ENCODE measurements at regions not wholly inside any gene's neighbourhood (a gene's known extent, or its start where the extent isn't known, plus 50 kb on each side); places are given as distances from the start of the nearest gene placed in this dataset.

DNA sequence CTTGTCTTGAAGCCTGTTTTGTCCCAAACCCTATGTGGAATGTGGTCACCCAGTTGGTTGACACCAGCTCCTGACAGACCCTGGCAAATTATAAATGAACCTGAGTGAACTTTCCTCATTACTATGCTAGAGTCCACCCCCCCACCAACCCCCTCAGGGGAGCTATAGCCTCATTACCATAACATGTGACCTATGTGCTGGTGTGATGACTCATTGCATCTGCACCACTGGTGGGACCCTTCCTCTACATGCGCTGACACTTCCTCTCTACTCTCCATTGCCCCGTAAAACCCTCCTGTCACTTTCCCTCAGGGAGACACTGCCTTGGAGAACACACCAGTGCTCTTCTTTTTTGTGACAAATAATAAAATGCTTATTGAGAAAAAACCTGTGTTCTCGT lies 105.0 kb upstream of the SESN3 start (continued):
- TF ChIP-seq, protein P1, sequence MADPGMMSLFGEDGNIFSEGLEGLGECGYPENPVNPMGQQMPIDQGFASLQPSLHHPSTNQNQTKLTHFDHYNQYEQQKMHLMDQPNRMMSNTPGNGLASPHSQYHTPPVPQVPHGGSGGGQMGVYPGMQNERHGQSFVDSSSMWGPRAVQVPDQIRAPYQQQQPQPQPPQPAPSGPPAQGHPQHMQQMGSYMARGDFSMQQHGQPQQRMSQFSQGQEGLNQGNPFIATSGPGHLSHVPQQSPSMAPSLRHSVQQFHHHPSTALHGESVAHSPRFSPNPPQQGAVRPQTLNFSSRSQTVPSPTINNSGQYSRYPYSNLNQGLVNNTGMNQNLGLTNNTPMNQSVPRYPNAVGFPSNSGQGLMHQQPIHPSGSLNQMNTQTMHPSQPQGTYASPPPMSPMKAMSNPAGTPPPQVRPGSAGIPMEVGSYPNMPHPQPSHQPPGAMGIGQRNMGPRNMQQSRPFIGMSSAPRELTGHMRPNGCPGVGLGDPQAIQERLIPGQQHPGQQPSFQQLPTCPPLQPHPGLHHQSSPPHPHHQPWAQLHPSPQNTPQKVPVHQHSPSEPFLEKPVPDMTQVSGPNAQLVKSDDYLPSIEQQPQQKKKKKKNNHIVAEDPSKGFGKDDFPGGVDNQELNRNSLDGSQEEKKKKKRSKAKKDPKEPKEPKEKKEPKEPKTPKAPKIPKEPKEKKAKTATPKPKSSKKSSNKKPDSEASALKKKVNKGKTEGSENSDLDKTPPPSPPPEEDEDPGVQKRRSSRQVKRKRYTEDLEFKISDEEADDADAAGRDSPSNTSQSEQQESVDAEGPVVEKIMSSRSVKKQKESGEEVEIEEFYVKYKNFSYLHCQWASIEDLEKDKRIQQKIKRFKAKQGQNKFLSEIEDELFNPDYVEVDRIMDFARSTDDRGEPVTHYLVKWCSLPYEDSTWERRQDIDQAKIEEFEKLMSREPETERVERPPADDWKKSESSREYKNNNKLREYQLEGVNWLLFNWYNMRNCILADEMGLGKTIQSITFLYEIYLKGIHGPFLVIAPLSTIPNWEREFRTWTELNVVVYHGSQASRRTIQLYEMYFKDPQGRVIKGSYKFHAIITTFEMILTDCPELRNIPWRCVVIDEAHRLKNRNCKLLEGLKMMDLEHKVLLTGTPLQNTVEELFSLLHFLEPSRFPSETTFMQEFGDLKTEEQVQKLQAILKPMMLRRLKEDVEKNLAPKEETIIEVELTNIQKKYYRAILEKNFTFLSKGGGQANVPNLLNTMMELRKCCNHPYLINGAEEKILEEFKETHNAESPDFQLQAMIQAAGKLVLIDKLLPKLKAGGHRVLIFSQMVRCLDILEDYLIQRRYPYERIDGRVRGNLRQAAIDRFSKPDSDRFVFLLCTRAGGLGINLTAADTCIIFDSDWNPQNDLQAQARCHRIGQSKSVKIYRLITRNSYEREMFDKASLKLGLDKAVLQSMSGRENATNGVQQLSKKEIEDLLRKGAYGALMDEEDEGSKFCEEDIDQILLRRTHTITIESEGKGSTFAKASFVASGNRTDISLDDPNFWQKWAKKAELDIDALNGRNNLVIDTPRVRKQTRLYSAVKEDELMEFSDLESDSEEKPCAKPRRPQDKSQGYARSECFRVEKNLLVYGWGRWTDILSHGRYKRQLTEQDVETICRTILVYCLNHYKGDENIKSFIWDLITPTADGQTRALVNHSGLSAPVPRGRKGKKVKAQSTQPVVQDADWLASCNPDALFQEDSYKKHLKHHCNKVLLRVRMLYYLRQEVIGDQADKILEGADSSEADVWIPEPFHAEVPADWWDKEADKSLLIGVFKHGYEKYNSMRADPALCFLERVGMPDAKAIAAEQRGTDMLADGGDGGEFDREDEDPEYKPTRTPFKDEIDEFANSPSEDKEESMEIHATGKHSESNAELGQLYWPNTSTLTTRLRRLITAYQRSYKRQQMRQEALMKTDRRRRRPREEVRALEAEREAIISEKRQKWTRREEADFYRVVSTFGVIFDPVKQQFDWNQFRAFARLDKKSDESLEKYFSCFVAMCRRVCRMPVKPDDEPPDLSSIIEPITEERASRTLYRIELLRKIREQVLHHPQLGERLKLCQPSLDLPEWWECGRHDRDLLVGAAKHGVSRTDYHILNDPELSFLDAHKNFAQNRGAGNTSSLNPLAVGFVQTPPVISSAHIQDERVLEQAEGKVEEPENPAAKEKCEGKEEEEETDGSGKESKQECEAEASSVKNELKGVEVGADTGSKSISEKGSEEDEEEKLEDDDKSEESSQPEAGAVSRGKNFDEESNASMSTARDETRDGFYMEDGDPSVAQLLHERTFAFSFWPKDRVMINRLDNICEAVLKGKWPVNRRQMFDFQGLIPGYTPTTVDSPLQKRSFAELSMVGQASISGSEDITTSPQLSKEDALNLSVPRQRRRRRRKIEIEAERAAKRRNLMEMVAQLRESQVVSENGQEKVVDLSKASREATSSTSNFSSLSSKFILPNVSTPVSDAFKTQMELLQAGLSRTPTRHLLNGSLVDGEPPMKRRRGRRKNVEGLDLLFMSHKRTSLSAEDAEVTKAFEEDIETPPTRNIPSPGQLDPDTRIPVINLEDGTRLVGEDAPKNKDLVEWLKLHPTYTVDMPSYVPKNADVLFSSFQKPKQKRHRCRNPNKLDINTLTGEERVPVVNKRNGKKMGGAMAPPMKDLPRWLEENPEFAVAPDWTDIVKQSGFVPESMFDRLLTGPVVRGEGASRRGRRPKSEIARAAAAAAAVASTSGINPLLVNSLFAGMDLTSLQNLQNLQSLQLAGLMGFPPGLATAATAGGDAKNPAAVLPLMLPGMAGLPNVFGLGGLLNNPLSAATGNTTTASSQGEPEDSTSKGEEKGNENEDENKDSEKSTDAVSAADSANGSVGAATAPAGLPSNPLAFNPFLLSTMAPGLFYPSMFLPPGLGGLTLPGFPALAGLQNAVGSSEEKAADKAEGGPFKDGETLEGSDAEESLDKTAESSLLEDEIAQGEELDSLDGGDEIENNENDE (IDR thresholded peaks at IDR 0.05; ENCODE audit: insufficient replicate concordance, low read length): no peak
